ENCODE measurements at regions not wholly inside any gene's neighbourhood (a gene's known extent, or its start where the extent isn't known, plus 50 kb on each side); places are given as distances from the start of the nearest gene placed in this dataset.

GRCh38 chr11:128193615-128194014 is 393.7 kb downstream of the ETS1 start:
- Histone ChIP-seq H3K36me3 (no peaks in the 10 kb centered on the region), H3K4me1 (peaks cover 10% of the 10 kb centered on the region), H3K4me3 (no peak overlapping the region), H3K9me3 (no peaks in the 10 kb centered on the region), H3K27me3 (no peaks in the 10 kb centered on the region), H3K27ac (no peak overlapping the region)
- WGBS, result 33% methylated on average over 4 of the region's 4 CpGs
- TF ChIP-seq POLR2AphosphoS5 (IDR thresholded peaks at IDR 0.05) (no peak), POLR2A (IDR thresholded peaks at IDR 0.05) (no peak), CTCF (IDR thresholded peaks at IDR 0.05) (no peak)
- DNase-seq (ENCODE audit: low spot score in 2 of 2), result no peak

- Histone ChIP-seq H3K9me3 (no peaks in the 10 kb centered on the region), H3K4me1 (peaks cover 10% of the 10 kb centered on the region), H3K36me3 (no peaks in the 10 kb centered on the region), H3K4me3 (no peak overlapping the region), H3K27ac (no peak overlapping the region), H3K27me3 (no peaks in the 10 kb centered on the region)
- WGBS, result 89% methylated on average over 5 of the region's 5 CpGs
- TF ChIP-seq POLR2AphosphoS5 (IDR thresholded peaks at IDR 0.05) (no peak), EP300 (IDR thresholded peaks at IDR 0.05) (no peak), POLR2A (IDR thresholded peaks at IDR 0.05) (no peak), CTCF (IDR thresholded peaks at IDR 0.05) (no peak)
- no peak for DNase-seq (ENCODE audit: low spot score in 2 of 2)
These were observed 397.0 kb downstream of the ETS1 start for GRCh38 chr11:128190312-128190711.

- Histone ChIP-seq H3K4me3 (no peak overlapping the region), H3K4me1 (peaks cover 10% of the 10 kb centered on the region), H3K27me3 (no peaks in the 10 kb centered on the region), H3K27ac (no peak overlapping the region), H3K36me3 (no peaks in the 10 kb centered on the region), H3K9me3 (no peaks in the 10 kb centered on the region)
- TF ChIP-seq EP300 (IDR thresholded peaks at IDR 0.05) (no peak), POLR2AphosphoS5 (IDR thresholded peaks at IDR 0.05) (no peak), CTCF (IDR thresholded peaks at IDR 0.05) (no peak), POLR2A (IDR thresholded peaks at IDR 0.05) (no peak)
- no peak for DNase-seq (ENCODE audit: low spot score in 2 of 2)
- WGBS, result 91% methylated on average over 4 of the region's 4 CpGs
These were observed 397.5 kb downstream of the ETS1 start for GRCh38 chr11:128189823-128190222.

- Histone ChIP-seq H3K27ac (no peak overlapping the region), H3K4me1 (peaks cover under 1% of the 10 kb centered on the region)
- TF ChIP-seq POLR2AphosphoS5 (IDR thresholded peaks at IDR 0.05) (no peak), EP300 (IDR thresholded peaks at IDR 0.05) (no peak), CTCF (IDR thresholded peaks at IDR 0.05) (no peak), POLR2A (IDR thresholded peaks at IDR 0.05) (no peak)
These were observed 398.9 kb downstream of the ETS1 start for GRCh38 chr11:128188346-128189004.

DNA sequence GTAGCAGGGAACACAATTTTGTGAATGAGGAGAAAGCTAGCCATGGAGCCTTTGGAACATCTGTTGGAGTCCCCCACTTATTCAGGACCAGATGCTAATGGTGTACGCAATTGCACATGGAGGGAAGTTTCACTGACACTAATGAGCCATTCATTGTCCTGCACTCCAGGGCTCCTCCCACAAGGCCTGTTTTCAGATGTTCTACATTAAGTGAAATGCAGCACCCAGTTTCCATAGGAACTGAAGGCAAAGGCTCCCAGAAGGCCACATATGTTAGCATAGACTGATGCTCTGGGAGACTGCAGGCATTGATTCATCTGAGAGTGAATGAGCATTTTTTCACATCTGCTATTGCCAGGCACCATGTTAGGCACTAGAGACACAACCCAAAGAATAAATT is 399.5 kb downstream of the ETS1 start:
- WGBS, result 83% methylated on average over 1 of the region's 1 CpG
- Histone ChIP-seq H3K9me3 (no peaks in the 10 kb centered on the region), H3K27me3 (no peaks in the 10 kb centered on the region), H3K36me3 (no peaks in the 10 kb centered on the region), H3K4me1 (no peaks in the 10 kb centered on the region), H3K27ac (no peak overlapping the region), H3K4me3 (no peak overlapping the region)
- no peak for DNase-seq (ENCODE audit: low spot score in 2 of 2)
- TF ChIP-seq POLR2AphosphoS5 (IDR thresholded peaks at IDR 0.05) (no peak), POLR2A (IDR thresholded peaks at IDR 0.05) (no peak), CTCF (IDR thresholded peaks at IDR 0.05) (no peak), EP300 (IDR thresholded peaks at IDR 0.05) (no peak)

More at GRCh38 chr11:128188346-128189004, 398.9 kb downstream of the ETS1 start:
- Histone ChIP-seq H3K9me3 (no peaks in the 10 kb centered on the region), H3K36me3 (no peaks in the 10 kb centered on the region), H3K4me3 (no peak overlapping the region), H3K27me3 (no peaks in the 10 kb centered on the region)
- 51% methylated on average over 9 of the region's 9 CpGs for WGBS
- DNase-seq (ENCODE audit: low spot score in 2 of 2), result no peak

Data from suprapubic skin (tissue), 4 donors.